ENCODE measurements at regions not wholly inside any gene's neighbourhood (a gene's known extent, or its start where the extent isn't known, plus 50 kb on each side); places are given as distances from the start of the nearest gene placed in this dataset.

GRCh38 chr9:89732295-89732938, 127.6 kb downstream of the GADD45G start:
- no peaks in the 10 kb centered on the region for H3K79me2 ChIP-seq (ENCODE audit: control insufficient read depth, insufficient read depth, low read length)
- H3K36me3 ChIP-seq (ENCODE audit: control insufficient read depth in 2 of 2, insufficient read depth in 2 of 2, low read length in 1 of 2) = no peaks in the 10 kb centered on the region
- intact Hi-C loops (cut with micrococcal nuclease; ENCODE audit: unreplicated experiment) (no loop called here), in situ Hi-C loops (cut with MboI) (no loop called here)
- no peak for TF ChIP-seq ASH2L (IDR thresholded peaks at IDR 0.05; ENCODE audit: borderline replicate concordance, low read depth)
- TF ChIP-seq LARP7 (IDR thresholded peaks at IDR 0.05) = no peak
- TF ChIP-seq, protein P1, sequence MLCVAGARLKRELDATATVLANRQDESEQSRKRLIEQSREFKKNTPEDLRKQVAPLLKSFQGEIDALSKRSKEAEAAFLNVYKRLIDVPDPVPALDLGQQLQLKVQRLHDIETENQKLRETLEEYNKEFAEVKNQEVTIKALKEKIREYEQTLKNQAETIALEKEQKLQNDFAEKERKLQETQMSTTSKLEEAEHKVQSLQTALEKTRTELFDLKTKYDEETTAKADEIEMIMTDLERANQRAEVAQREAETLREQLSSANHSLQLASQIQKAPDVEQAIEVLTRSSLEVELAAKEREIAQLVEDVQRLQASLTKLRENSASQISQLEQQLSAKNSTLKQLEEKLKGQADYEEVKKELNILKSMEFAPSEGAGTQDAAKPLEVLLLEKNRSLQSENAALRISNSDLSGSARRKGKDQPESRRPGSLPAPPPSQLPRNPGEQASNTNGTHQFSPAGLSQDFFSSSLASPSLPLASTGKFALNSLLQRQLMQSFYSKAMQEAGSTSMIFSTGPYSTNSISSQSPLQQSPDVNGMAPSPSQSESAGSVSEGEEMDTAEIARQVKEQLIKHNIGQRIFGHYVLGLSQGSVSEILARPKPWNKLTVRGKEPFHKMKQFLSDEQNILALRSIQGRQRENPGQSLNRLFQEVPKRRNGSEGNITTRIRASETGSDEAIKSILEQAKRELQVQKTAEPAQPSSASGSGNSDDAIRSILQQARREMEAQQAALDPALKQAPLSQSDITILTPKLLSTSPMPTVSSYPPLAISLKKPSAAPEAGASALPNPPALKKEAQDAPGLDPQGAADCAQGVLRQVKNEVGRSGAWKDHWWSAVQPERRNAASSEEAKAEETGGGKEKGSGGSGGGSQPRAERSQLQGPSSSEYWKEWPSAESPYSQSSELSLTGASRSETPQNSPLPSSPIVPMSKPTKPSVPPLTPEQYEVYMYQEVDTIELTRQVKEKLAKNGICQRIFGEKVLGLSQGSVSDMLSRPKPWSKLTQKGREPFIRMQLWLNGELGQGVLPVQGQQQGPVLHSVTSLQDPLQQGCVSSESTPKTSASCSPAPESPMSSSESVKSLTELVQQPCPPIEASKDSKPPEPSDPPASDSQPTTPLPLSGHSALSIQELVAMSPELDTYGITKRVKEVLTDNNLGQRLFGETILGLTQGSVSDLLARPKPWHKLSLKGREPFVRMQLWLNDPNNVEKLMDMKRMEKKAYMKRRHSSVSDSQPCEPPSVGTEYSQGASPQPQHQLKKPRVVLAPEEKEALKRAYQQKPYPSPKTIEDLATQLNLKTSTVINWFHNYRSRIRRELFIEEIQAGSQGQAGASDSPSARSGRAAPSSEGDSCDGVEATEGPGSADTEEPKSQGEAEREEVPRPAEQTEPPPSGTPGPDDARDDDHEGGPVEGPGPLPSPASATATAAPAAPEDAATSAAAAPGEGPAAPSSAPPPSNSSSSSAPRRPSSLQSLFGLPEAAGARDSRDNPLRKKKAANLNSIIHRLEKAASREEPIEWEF (IDR thresholded peaks at IDR 0.05; ENCODE audit: insufficient replicate concordance, low read depth, low read length) = no peak
- TF ChIP-seq ELK1 (IDR thresholded peaks at IDR 0.05; ENCODE audit: low read depth, low read length) = no peak
- ChIA-PET CTCF (no interaction called here), SMC1A (ENCODE audit: uncharacterized antibody, unreplicated experiment) (interaction anchor here (0.6 to 1.5 kb wide), 4 partner anchors 16 to 559 kb away, joined by 3 read pairs; no protein-coding TSS in a partner anchor), POLR2A (interaction anchor here (0.6 kb wide), 2 partner anchors 145 to 362 kb away, joined by 3 to 5 read pairs; no protein-coding TSS in a partner anchor), RAD21 (ENCODE audit: unreplicated experiment) (interaction anchor here (0.8 to 2.1 kb wide), 2 partner anchors 29 to 129 kb away, joined by 3 to 7 read pairs; no protein-coding TSS in a partner anchor)
- no peaks in the 10 kb centered on the region; a peak in 2 of 4 replicates for H3K27me3 ChIP-seq (replicated peaks in 1 of 2; ENCODE audit: control insufficient read depth in 2 of 2, insufficient read depth in 2 of 2, low read length in 1 of 2)
- H2AFZ ChIP-seq (ENCODE audit: control insufficient read depth, low read depth, low read length) = no peak overlapping the region
- no peak overlapping the region for H3K9ac ChIP-seq (ENCODE audit: control insufficient read depth, insufficient read depth, low read length)
- no peaks in the 10 kb centered on the region for H3K9me3 ChIP-seq (replicated peaks; ENCODE audit: control insufficient read depth, insufficient read depth, low read length)
- no peaks in the 10 kb centered on the region for H3K4me1 ChIP-seq (ENCODE audit: control insufficient read depth, insufficient read depth, low read length)
- no TSS peak for BruUV-seq (replicated peaks)
- no peaks in the 10 kb centered on the region for H4K20me1 ChIP-seq (ENCODE audit: control insufficient read depth, insufficient read depth)
- FAIRE-seq = no peak
- no peak for ATAC-seq
- no peak overlapping the region for H3K4me2 ChIP-seq (ENCODE audit: control insufficient read depth, insufficient read depth)
- WGBS (ENCODE audit: insufficient coverage, insufficient replicate concordance, low lambda C conversion rate, missing lambda C conversion rate) = 28% methylated on average over 5 of the region's 5 CpGs
- H3K4me3 ChIP-seq = no peak overlapping the region
- no peak for DNase-seq (ENCODE audit: low read depth, low spot score)
- no peak overlapping the region for H3K27ac ChIP-seq (ENCODE audit: control insufficient read depth, insufficient read depth)
